ENCODE measurements at regions not wholly inside any gene's neighbourhood (a gene's known extent, or its start where the extent isn't known, plus 50 kb on each side); places are given as distances from the start of the nearest gene placed in this dataset.

DNA sequence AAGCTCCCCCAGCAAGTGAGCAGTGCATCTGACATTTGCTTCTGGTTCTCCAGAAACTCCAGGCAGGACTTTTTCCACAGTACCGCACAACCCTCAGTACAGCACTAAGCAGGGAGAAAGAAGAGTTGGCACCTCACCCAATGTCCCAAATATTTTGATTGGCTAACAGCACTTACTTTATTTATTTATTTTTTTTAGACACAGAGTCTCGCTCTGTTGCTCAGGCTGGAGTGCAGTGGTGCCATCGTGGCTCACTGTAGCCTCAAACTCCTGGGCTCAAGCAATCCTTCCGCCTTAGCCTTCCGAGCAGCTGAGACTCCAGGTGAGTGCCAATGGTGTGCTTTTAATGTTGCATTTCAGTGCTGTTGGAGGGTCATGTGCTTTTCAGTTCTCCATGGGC is 200.3 kb upstream of the ZMIZ1 start:
- DNase-seq = no peak

GRCh38 chr10:78868861-78869260 is 199.9 kb upstream of the ZMIZ1 start:
- no peak for DNase-seq

GRCh38 chr10:78869508-78870454 is 199.0 kb upstream of the ZMIZ1 start:
- no peak for DNase-seq

GRCh38 chr10:78870458-78870857 is 198.3 kb upstream of the ZMIZ1 start:
- no peak for DNase-seq

DNA sequence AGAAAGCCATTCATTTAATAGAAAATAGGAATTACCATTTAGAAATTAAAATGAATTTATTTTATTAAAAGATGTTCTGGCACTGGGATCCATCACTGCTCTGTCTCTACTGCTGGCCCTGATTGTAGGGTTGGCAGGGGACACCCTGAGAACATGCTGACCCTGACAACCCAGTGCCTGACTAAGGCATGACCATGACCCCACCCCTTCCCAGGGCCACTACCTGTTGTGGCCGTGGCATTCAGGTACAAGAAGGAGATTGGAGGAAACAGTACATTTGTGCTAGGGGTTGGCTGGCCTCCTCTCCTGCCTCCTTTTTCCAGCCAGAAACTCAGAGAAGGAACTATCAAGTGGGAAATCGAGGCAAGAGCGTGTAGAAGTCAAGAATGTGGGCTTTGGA is 197.0 kb upstream of the ZMIZ1 start:
- no peak for DNase-seq

DNA sequence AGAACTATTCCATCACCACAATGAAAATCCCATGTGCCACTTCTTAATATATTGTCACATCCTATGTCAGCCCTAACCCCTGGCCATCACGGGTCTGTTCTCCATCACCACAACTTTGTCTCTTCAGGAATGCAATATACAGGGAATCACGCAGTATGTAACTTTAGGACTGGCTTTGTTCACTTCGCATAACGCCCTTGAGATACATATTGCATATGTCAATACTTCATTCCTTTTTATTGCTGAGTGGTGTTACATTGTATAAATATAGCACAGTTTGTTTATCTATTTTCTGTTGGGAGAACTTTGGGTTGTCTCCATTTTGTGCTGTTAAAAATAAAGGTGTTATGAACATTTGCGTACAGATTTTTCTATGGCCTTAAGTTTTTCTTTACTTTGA is 195.4 kb upstream of the ZMIZ1 start:
- no peak for DNase-seq

- DNase-seq = no peak
These were observed 193.4 kb upstream of the ZMIZ1 start for GRCh38 chr10:78875331-78875877.

DNA sequence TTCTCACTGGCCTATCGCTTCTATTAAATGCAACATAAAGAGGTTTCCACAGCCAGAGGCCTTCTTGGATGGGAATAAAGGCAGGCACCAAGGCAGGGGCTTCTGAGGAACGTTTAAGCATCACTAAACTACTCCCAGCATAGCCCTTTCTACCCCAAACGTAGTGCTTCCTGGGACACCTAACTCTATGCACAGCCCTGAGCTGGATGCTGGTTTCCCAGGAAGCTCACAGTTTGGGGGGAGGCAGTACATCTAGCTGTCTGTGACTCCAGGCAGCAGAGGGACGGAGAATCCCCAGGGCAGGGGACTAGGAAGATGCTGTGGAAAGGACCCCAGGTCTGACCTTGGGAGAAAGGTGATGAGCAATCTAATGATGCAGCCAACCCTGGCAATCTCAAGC is 192.8 kb upstream of the ZMIZ1 start:
- no peak for DNase-seq

- DNase-seq = no peak
These were observed 192.3 kb upstream of the ZMIZ1 start for GRCh38 chr10:78876449-78876848.

- no peak for DNase-seq
These were observed 189.1 kb upstream of the ZMIZ1 start for GRCh38 chr10:78879621-78880020.

GRCh38 chr10:78886129-78886528 is 182.6 kb upstream of the ZMIZ1 start:
- DNase-seq = no peak

GRCh38 chr10:78889536-78890063 is 179.2 kb upstream of the ZMIZ1 start:
- no peak for DNase-seq

GRCh38 chr10:78890506-78890905 is 178.3 kb upstream of the ZMIZ1 start:
- DNase-seq = no peak

DNA sequence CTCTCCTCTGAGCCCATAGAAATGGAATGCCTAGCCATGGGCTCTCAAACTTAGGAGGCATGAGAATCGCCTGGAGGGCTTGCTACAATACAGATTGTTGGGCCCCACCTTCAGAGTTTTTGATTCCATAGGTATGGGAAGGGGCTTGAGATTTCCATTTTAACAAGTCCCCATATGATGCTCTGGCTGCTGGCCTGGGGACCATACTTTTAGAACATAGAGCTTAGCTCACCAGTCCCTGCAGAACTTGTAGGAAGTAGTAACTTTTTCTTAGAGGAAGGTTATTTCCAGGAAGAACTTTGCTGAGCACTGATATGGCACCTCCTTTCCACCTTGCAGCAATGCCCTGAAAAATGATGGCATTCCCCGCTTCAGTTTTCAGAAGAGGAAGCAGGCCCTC is 177.0 kb upstream of the ZMIZ1 start:
- peak; percentile 18 to 32 (median 27) for DNase-seq

DNA sequence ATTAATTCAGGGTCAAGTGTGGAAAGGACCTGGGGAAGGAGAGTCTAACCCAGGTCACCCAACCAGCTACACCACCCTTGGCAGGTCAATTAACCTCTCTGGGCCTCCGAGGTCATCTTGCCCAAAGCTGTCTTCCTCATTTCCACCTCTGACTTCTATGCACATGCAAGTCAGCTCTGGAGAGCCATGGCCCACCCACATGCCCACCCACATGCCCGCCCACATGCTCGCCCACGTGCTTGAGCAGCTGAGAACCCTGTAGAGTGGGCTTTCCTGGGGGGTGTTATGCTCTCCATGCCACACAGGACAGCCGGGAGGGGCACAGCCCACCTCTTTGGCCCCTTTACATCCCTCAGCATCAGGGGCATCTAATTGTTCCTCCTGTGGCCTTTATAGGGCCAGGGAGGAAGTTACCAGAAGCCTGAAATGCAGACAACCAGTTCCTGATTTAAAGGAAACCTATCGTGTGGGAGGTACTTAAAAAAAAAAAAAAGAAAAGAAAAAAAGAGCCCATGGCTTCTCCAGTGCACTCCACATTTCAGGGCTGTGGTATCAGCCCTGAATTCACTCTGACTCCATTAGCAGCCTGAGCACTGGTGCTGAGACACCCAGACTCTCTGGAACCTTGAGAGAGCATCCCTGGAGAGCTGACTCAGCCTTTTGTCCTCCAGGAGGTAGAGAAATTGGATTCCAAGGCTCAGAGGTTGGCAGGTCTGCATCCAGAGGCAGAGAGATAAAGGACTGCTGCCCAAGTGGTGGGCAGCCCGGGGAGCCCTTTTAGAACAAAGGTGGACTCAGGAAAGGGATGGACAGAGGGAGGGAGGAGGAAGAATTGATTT is 176.2 kb upstream of the ZMIZ1 start:
- DNase-seq = peak; percentile 37 to 54 (median 52)

- no peak for DNase-seq
These were observed 175.5 kb upstream of the ZMIZ1 start for GRCh38 chr10:78893217-78893616.

GRCh38 chr10:78894089-78894840 is 174.5 kb upstream of the ZMIZ1 start:
- DNase-seq = no peak

- no peak for DNase-seq
These were observed 173.9 kb upstream of the ZMIZ1 start for GRCh38 chr10:78894841-78895195.

DNA sequence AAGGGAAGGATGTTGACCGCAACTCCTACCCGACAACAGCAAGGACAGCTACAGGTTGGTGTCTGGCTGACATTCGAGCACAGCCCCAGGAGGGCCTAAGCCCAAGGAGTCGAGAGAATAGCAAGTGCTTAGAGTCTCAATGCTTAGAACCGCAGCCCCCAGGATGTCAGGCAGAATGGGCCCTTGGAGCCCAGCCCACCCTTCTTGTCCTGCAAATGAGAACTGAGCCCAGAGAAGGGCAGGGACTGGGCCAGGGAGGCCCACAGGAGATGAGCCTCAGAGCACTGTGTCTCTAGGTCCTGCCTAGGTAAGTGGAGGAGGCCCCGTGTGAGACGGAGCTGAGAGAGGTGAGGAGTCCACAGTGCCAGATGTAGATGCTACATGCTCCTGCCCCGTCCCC is 173.3 kb upstream of the ZMIZ1 start:
- DNase-seq = no peak

DNA sequence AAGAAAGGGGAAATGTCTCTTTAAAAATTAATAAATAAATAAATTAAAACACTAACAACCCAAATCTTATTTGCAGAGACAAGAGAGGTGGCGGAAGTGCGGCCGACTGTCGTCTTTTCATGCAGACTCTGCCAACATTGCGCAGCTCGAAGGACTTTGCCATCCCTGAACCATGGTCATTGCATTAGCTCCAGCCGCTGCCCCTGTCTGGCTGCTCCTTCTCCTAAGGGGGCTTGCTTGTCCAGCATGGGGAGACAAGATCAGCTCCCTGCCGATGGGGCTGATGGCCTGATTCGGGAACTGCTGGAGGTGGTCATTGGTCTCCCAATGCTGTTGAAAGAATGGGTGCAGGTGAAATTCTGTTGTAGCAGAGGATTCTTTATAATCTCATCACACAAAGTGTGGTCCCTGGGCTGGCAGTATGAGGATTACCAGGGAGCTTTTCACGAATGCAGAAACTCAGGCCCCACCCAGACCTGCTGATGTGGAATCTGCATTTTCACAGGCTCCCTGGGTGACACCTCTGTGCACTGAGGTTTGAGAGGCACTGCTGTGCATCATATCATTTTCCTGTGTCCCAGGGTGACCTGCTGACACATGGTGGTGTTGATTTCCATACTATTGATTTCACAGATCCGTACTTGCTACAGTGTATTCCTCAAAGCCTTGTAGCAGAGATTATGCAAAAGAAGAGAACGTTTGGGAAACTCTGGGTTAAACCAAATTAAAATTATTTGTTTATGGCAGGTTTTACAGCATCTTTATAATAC is 172.4 kb upstream of the ZMIZ1 start:
- DNase-seq = no peak

- no peak for DNase-seq
These were observed 170.2 kb upstream of the ZMIZ1 start for GRCh38 chr10:78898341-78899097.

Data from suppressor macrophage treated with lipopolysaccharide for 1 hour (primary cell).